Glutamatergic neuron (in vitro differentiated cells): ENCODE measurements at regions not wholly inside any gene's neighbourhood (a gene's known extent, or its start where the extent isn't known, plus 50 kb on each side); places are given as distances from the start of the nearest gene placed in this dataset.

Source experiments
- DNase-seq: peaks from one replicate; pipeline ENCODE4 v3.0.0; 2022
- H3K27ac Mint-ChIP-seq: one replicate; pipeline ENCODE4 v1.8.0; 2020; ENCODE audit warnings: mild to moderate bottlenecking, mixed read lengths, inconsistent platforms; ENCODE audit not compliant: unreplicated experiment
- H3K27me3 Mint-ChIP-seq: one replicate; pipeline ENCODE4 v1.8.0; 2020; ENCODE audit warnings: mild to moderate bottlenecking, moderate library complexity, mixed read lengths, inconsistent platforms; ENCODE audit not compliant: unreplicated experiment
- H3K36me3 Mint-ChIP-seq: one replicate; pipeline ENCODE4 v1.8.0; 2020; ENCODE audit warnings: mild to moderate bottlenecking, mixed read lengths, inconsistent platforms; ENCODE audit not compliant: unreplicated experiment
- H3K4me1 Mint-ChIP-seq: one replicate; pipeline ENCODE4 v1.8.0; 2020; ENCODE audit warnings: mild to moderate bottlenecking, low read depth, mixed read lengths, inconsistent platforms; ENCODE audit not compliant: unreplicated experiment
- H3K4me3 Mint-ChIP-seq: one replicate; pipeline ENCODE4 v1.8.0; 2020; ENCODE audit warnings: mild to moderate bottlenecking, mixed read lengths, inconsistent platforms; ENCODE audit not compliant: unreplicated experiment
- H3K9me3 Mint-ChIP-seq: one replicate; pipeline ENCODE4 v1.8.0; 2020; ENCODE audit warnings: mild to moderate bottlenecking, moderate library complexity, mixed read lengths, inconsistent platforms; ENCODE audit not compliant: unreplicated experiment
- CTCF ChIP-seq: fragments of 200-600 bp; sonication (generic); IDR thresholded peaks from one replicate; pipeline ENCODE4 v1.5.0; 2021; ENCODE audit not compliant: partially characterized antibody, unreplicated experiment

- H3K27ac Mint-ChIP-seq = no peak overlapping the region
- peaks cover 2% of the 10 kb centered on the region for H3K27me3 Mint-ChIP-seq
- no peaks in the 10 kb centered on the region for H3K36me3 Mint-ChIP-seq
- H3K4me3 Mint-ChIP-seq = no peak overlapping the region
- peaks cover 3% of the 10 kb centered on the region for H3K4me1 Mint-ChIP-seq
- no peaks in the 10 kb centered on the region for H3K9me3 Mint-ChIP-seq
- no peak for TF ChIP-seq CTCF
- DNase-seq = no peak
These were observed 253.9 kb downstream of the OSR1 start for GRCh38 chr2:19104503-19104902.

GRCh38 chr2:19102696-19103423, 255.6 kb downstream of the OSR1 start:
- Mint-ChIP-seq H3K4me1 (peaks cover 3% of the 10 kb centered on the region), H3K27ac (no peak overlapping the region), H3K9me3 (no peaks in the 10 kb centered on the region), H3K4me3 (no peak overlapping the region), H3K36me3 (no peaks in the 10 kb centered on the region), H3K27me3 (peaks cover 2% of the 10 kb centered on the region)
- DNase-seq = no peak
- TF ChIP-seq CTCF = no peak

GRCh38 chr2:19101968-19102367, 256.5 kb downstream of the OSR1 start:
- Mint-ChIP-seq H3K27me3 (peaks cover 2% of the 10 kb centered on the region), H3K4me3 (no peak overlapping the region), H3K9me3 (no peaks in the 10 kb centered on the region), H3K36me3 (no peaks in the 10 kb centered on the region), H3K27ac (no peak overlapping the region), H3K4me1 (peaks cover 3% of the 10 kb centered on the region)
- TF ChIP-seq CTCF = no peak
- DNase-seq = no peak

GRCh38 chr2:19100570-19100969, 257.9 kb downstream of the OSR1 start:
- Mint-ChIP-seq H3K9me3 (no peaks in the 10 kb centered on the region), H3K4me3 (no peak overlapping the region)
- no peak for TF ChIP-seq CTCF

GRCh38 chr2:19099181-19099580, 259.2 kb downstream of the OSR1 start:
- no peaks in the 10 kb centered on the region for H3K36me3 Mint-ChIP-seq

More at GRCh38 chr2:19100570-19100969, 257.9 kb downstream of the OSR1 start:
- Mint-ChIP-seq H3K27ac (no peak overlapping the region), H3K4me1 (no peaks in the 10 kb centered on the region), H3K27me3 (no peaks in the 10 kb centered on the region), H3K36me3 (no peaks in the 10 kb centered on the region)
- no peak for DNase-seq

More at GRCh38 chr2:19099181-19099580, 259.2 kb downstream of the OSR1 start:
- no peak for DNase-seq
- no peak overlapping the region for H3K4me3 Mint-ChIP-seq
- no peak for TF ChIP-seq CTCF
- H3K27ac Mint-ChIP-seq = no peak overlapping the region
- H3K4me1 Mint-ChIP-seq = no peaks in the 10 kb centered on the region
- H3K27me3 Mint-ChIP-seq = no peaks in the 10 kb centered on the region
- no peaks in the 10 kb centered on the region for H3K9me3 Mint-ChIP-seq
